GM12875 (cell line): ENCODE measurements at regions not wholly inside any gene's neighbourhood (a gene's known extent, or its start where the extent isn't known, plus 50 kb on each side); places are given as distances from the start of the nearest gene placed in this dataset.
"Not testable (repeated sequence)": the region's sequence is repeated elsewhere in the genome, so short reads cannot be mapped to it uniquely, and the experiment has no call there.

Experiments
- H3K4me3 ChIP-seq: one replicate; pipeline ENCODE4 v1.5.1; 2011; ENCODE audit warnings: low read depth, low read length, control low read depth
- TF ChIP-seq, protein P1 (sequence below): IDR thresholded peaks from 2 replicates; pipeline ENCODE4 v1.5.1; 2011; ENCODE audit warnings: low read depth, mild to moderate bottlenecking, control low read depth, inconsistent platforms, low read length, moderate library complexity, borderline replicate concordance; ENCODE audit not compliant: insufficient read depth

DNA sequence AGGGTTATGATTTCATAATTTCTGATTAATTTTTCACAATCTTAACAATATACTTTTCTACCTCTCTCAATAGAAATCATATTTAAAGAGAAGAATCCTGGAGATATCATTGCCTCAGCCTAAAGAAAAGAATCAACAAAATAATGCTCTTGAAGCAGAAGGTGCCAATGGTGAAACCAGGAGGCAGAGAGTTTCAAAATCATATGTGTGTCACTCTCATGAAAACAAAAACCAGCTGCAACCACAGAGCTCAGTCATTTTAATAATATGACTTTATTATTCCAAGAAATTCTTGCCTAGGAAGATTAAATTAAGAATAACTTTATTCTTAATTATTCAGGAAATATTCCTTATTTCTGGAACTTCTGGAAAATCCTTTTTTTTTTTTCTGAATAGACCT is 266.8 kb upstream of the ACTBL2 start:
- H3K4me3 ChIP-seq, result no peak overlapping the region
- TF ChIP-seq, protein P1, sequence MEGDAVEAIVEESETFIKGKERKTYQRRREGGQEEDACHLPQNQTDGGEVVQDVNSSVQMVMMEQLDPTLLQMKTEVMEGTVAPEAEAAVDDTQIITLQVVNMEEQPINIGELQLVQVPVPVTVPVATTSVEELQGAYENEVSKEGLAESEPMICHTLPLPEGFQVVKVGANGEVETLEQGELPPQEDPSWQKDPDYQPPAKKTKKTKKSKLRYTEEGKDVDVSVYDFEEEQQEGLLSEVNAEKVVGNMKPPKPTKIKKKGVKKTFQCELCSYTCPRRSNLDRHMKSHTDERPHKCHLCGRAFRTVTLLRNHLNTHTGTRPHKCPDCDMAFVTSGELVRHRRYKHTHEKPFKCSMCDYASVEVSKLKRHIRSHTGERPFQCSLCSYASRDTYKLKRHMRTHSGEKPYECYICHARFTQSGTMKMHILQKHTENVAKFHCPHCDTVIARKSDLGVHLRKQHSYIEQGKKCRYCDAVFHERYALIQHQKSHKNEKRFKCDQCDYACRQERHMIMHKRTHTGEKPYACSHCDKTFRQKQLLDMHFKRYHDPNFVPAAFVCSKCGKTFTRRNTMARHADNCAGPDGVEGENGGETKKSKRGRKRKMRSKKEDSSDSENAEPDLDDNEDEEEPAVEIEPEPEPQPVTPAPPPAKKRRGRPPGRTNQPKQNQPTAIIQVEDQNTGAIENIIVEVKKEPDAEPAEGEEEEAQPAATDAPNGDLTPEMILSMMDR, result no peak

DNA sequence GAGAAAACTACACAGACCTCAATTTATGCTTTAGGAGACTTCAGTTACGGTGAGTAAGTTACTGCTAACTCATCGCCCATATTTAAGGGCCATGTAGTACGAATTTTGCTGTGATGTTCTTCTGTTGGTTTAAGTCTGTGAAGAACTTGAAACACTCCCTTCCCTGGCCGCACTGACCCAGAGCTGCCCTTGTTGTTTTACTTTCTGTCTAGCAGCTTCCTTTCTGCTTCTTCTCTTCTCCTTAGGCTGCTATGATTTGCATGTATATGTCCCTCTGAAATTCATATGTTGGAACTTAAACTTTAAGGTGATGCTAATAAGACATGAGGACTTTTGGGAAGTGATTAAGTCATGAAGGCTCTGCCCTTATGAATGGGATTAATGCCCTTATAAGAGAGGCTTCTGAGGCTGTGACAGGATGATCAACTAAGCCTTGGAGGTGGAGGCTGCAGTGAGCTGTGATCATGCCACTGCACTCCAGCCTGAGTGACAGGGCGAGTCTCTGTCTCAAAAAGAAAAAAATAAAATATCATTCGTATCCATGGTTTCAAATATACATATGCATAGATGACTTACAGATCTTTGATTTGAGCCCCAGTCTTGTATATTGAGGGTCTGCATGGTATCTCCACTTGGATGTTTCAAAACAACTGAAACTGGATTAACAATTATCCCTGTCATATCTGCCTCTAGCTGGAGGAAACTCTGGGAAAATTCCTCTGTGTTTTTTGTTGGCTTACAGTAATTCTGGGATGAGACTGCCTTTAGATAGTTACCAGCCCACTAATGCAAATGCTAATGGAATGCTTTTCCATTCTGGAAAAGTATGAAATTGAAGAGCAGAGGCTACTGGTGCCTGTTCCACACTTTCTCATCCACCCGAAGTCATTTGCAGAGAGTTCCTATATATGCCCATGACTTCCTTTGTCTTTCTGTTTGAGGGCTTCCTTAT is 263.4 kb upstream of the ACTBL2 start:
- TF ChIP-seq, protein P1, result no peak

DNA sequence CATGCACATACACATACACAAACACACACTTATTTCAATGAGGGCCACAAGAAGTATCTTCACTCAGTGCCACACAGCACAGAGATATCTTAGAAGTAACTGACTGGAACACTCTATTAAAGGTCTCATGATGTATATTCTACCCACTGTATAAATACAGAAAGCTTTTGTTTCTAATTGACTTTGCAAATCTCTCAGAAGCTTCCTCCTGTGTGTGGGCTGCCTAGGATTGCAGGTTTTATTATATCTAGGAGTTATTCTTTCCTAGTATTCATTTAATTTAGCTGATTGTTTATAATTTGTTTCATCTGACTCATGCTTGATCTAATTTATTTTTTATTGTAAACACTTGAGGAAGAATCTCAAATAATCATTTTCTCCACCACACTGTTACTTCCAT is 262.4 kb upstream of the ACTBL2 start:
- no peak overlapping the region for H3K4me3 ChIP-seq
- TF ChIP-seq, protein P1, result no peak

More for the DNA sequence above, 263.4 kb upstream of the ACTBL2 start:
- no peak overlapping the region for H3K4me3 ChIP-seq

DNA sequence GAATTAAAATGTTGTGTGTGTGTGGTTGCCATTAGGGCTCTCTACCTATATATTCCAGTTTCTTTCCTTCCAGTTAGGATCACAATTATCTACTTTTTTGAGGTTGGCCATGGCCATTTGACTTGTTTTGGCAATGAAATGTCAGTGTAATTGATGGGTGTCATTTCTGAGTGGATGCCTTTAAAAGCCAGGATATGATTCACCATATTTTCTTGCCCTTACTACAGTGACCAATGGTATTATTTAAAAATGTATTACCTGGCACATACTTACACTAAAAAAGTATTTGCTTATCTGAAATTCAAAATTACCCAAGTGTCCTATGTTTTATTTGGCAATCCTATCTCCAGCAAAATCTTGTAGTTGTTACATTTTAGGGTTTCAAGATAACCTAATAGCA is 258.7 kb upstream of the ACTBL2 start:
- TF ChIP-seq, protein P1, result no peak
- no peak overlapping the region for H3K4me3 ChIP-seq

DNA sequence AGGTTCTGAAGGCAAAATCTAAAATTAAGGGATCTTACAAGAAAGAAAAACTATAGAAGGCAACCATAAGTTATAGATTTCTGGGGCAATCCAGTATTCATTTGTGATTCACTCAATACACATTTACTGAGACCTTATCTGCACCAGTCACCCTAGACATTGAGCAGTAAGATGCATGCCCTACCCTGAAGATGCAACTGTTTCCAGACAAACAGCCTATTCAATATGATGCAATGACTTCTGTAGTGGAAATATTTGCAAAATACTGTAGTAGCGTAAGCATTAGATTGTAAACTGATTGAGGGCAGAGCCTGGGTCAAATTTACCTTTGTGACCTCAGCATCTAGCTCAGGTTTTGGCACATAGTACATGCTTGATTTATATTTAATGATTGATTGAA is 256.2 kb upstream of the ACTBL2 start:
- TF ChIP-seq, protein P1, result no peak
- no peak overlapping the region for H3K4me3 ChIP-seq

DNA sequence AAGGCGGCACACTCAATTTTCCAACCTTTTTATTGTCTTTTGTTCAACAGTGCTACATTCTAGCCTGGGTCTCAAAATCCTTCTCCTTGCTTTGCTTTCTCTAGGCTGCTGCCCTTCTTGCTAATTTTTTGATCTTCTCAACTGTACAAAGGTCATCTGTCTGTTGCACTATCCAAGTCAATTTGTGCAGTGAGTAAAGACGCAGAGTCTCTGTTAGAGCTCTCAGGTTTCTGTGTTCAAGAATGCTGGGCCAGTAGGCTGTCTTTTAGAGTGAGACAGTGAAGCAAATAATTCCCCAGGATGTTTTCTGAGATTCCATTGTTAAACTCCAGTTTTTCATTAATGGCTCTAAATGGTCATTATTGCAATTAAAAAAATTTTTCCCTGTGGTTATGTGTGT is 255.7 kb upstream of the ACTBL2 start:
- no peak overlapping the region for H3K4me3 ChIP-seq
- TF ChIP-seq, protein P1, result no peak

DNA sequence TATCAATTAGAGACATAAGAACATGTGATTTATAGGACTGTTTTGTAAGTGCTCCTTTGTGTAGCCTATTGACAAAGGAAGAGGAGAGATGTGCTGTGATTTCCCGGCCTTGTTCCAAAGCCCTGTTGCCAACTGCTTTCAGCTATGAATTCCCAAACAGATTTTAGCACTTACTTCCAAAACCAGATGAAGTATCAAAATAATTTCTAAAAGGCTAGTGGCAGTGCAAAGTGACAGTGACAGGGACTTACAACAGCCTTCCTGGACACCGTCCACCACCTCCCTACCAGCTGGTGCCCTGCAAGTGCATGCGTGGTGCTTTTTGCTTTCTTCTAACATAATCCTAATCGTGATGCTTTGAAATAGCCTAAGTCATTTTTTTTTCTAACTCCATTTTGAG is 254.1 kb upstream of the ACTBL2 start:
- H3K4me3 ChIP-seq, result no peak overlapping the region
- TF ChIP-seq, protein P1, result no peak

DNA sequence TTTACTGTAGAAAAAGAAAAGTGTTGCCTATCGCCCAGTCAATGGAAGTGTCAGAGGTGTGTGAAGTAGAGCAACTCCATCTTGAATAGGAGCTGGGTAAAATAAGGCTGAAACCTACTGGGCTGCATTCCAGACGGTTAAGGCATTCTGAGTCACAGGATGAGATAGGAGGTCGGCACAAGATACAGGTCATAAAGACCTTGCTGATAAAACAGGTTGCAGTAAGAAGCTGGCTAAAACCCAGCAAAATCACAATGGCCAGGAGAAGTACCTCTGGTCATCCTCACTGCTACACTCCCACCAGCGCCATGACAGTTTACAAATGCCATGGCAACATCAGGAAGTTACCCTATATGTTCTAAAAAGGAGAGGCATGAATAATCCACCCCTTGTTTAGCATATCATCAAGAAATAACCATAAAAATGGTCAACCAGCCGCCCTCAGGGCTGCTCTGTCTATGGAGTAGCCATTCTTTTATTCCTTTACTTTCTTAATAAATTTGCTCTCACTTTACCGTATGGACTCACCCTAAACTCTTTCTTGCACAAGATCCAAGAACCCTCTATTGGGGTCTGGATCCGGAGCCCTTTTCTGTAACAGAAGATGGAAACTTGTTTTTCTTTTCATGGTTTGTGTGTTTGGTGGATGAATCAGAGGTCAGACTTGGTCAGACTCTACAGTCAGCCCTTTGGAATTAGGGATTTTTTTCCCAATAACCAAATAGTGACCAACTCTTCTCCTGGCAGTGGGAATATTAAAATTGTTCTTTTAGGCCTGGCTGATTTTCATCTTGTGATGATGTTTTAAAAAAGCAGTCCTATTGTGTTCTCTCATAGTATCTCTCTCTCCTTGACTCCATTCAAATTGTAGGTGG is 252.9 kb upstream of the ACTBL2 start:
- H3K4me3 ChIP-seq, result not testable (repeated sequence)
